ENCODE measurements at regions not wholly inside any gene's neighbourhood (a gene's known extent, or its start where the extent isn't known, plus 50 kb on each side); places are given as distances from the start of the nearest gene placed in this dataset.

DNA sequence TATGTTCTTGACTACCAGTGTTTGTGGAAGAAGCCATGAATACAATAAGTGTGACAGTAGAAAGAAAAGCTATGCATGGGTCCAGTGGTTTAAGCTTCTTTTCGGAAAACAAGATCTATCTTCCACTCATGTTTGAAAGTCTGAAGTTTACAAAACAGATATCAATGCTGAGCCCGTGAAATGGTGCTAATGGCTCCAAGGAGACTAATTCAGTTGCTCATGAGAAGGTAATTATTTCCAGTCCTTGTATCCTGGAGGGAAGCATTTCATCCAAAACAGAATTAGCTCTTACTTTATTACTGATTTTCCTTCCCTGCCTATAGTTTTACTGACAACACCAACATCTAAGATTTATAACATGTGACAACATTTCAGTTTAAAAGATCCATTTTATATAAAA lies 1364.9 kb downstream of the PCDH9 start:
- no peak for TF ChIP-seq POLR2A (IDR thresholded peaks at IDR 0.05; ENCODE audit: low read length)
- TF ChIP-seq GATA1 (IDR thresholded peaks at IDR 0.05; ENCODE audit: low read depth, low read length): no peak
